ENCODE measurements at regions not wholly inside any gene's neighbourhood (a gene's known extent, or its start where the extent isn't known, plus 50 kb on each side); places are given as distances from the start of the nearest gene placed in this dataset.

- no peak overlapping the region for H3K4me2 ChIP-seq (ENCODE audit: insufficient read depth, low read length)
- intact Hi-C loops (cut with micrococcal nuclease) (no loop called here), in situ Hi-C loops (cut with MboI) (no loop called here)
- ChIA-PET POLR2A (interaction anchor here (1.3 kb wide), 1 partner anchor 11 kb away, joined by 3 read pairs; no protein-coding TSS in a partner anchor), CTCF (ENCODE audit: low intra/inter-chr PET ratio) (no interaction called here)
- no peaks in the 10 kb centered on the region for H4K20me1 ChIP-seq (replicated peaks; ENCODE audit: control insufficient read depth, insufficient read depth, low read length)
- H3K36me3 ChIP-seq (ENCODE audit: control insufficient read depth, insufficient read depth, low read length), result no peaks in the 10 kb centered on the region
- WGBS (ENCODE audit: insufficient coverage, low coverage, missing lambda C conversion rate), result 0% methylated on average over 4 of the region's 5 CpGs
- DNase-seq (ENCODE audit: extremely low read depth in 1 of 4, low spot score in 3 of 4) (no peak), FAIRE-seq (no peak), ATAC-seq (no peak)
- no peak overlapping the region for H3K9ac ChIP-seq (ENCODE audit: insufficient read depth in 1 of 2, low read depth in 2 of 2, low read length in 2 of 2)
- no peaks in the 10 kb centered on the region for H3K79me2 ChIP-seq (ENCODE audit: control insufficient read depth, insufficient read depth, low read length)
- TF ChIP-seq, protein P1, sequence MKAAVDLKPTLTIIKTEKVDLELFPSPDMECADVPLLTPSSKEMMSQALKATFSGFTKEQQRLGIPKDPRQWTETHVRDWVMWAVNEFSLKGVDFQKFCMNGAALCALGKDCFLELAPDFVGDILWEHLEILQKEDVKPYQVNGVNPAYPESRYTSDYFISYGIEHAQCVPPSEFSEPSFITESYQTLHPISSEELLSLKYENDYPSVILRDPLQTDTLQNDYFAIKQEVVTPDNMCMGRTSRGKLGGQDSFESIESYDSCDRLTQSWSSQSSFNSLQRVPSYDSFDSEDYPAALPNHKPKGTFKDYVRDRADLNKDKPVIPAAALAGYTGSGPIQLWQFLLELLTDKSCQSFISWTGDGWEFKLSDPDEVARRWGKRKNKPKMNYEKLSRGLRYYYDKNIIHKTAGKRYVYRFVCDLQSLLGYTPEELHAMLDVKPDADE (conservative IDR thresholded peaks at IDR 0.05; ENCODE audit: control insufficient read depth, low read depth, low read length), result no peak
- no peaks in the 10 kb centered on the region for H3K9me3 ChIP-seq (replicated peaks; ENCODE audit: control insufficient read depth, insufficient read depth, low read depth, low read length)
- no peak overlapping the region for H3K27ac ChIP-seq (ENCODE audit: extremely low read depth, low read depth, low read length)
- H3K4me1 ChIP-seq (replicated peaks in 1 of 2; ENCODE audit: control insufficient read depth in 2 of 2, insufficient read depth in 2 of 2, low read length in 2 of 2), result no peaks in the 10 kb centered on the region
- BruUV-seq (replicated peaks), result no TSS peak
- no peak overlapping the region for H2AFZ ChIP-seq (ENCODE audit: low read depth, low read length)
- no peaks in the 10 kb centered on the region for H3K9me1 ChIP-seq (ENCODE audit: control insufficient read depth, insufficient read depth, low read length)
- no peak overlapping the region for H3K4me3 ChIP-seq
- no peaks in the 10 kb centered on the region for H3K27me3 ChIP-seq (ENCODE audit: control insufficient read depth in 2 of 2, insufficient read depth in 2 of 2, low read length in 2 of 2)
Observed at GRCh38 chr10:29804025-29804852, 169.5 kb upstream of the SVIL start.

DNA sequence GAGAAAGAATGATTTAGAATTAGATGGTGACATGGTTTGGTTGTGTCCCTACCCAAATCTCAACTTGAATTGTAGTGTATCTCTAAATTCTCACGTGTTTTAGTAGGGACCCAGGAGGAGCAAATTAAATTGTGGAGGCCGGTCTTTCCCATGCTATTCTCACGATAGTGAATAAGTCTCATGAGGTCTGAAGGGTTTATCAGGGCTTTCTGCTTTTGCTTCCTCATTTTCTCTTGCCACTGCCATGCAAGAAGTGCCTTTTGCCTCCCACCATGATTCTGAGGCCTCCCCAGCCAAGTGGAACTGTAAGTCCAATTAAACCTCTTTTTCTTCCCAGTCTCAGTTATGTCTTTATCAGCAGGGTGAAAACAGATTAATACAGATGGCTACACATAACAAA is 167.4 kb upstream of the SVIL start:
- ChIA-PET POLR2A (no interaction called here), CTCF (ENCODE audit: low intra/inter-chr PET ratio) (no interaction called here)
- WGBS (ENCODE audit: insufficient coverage, low coverage, missing lambda C conversion rate), result 0% methylated on average over 3 of the region's 3 CpGs
- no peaks in the 10 kb centered on the region for H3K36me3 ChIP-seq (ENCODE audit: control insufficient read depth, insufficient read depth, low read length)
- ATAC-seq (no peak), FAIRE-seq (no peak), DNase-seq (ENCODE audit: extremely low read depth in 1 of 4, low spot score in 3 of 4) (no peak)
- H3K4me1 ChIP-seq (replicated peaks in 1 of 2; ENCODE audit: control insufficient read depth in 2 of 2, insufficient read depth in 2 of 2, low read length in 2 of 2), result no peaks in the 10 kb centered on the region
- no peaks in the 10 kb centered on the region for H3K9me3 ChIP-seq (replicated peaks; ENCODE audit: control insufficient read depth, insufficient read depth, low read depth, low read length)
- H3K27me3 ChIP-seq (ENCODE audit: control insufficient read depth in 2 of 2, insufficient read depth in 2 of 2, low read length in 2 of 2), result peaks cover 0 to 2% of the 10 kb centered on the region in 2 experiments; a peak in 1 of 5 replicates
- TF ChIP-seq ZNF830 (CRISPR knock-in tag; IDR thresholded peaks at IDR 0.05) (no peak), CBX1 (IDR thresholded peaks at IDR 0.05; ENCODE audit: low read depth) (no peak), NR1H2 (CRISPR knock-in tag; IDR thresholded peaks at IDR 0.05) (no peak), ZNF766 (CRISPR knock-in tag; conservative IDR thresholded peaks at IDR 0.05) (peak; percentile 74), ETV1 (tag; conservative IDR thresholded peaks at IDR 0.05; ENCODE audit: low read depth) (no peak)
- TF ChIP-seq, protein P2, sequence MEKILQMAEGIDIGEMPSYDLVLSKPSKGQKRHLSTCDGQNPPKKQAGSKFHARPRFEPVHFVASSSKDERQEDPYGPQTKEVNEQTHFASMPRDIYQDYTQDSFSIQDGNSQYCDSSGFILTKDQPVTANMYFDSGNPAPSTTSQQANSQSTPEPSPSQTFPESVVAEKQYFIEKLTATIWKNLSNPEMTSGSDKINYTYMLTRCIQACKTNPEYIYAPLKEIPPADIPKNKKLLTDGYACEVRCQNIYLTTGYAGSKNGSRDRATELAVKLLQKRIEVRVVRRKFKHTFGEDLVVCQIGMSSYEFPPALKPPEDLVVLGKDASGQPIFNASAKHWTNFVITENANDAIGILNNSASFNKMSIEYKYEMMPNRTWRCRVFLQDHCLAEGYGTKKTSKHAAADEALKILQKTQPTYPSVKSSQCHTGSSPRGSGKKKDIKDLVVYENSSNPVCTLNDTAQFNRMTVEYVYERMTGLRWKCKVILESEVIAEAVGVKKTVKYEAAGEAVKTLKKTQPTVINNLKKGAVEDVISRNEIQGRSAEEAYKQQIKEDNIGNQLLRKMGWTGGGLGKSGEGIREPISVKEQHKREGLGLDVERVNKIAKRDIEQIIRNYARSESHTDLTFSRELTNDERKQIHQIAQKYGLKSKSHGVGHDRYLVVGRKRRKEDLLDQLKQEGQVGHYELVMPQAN (IDR thresholded peaks at IDR 0.05; ENCODE audit: borderline replicate concordance), result no peak
- H3K9ac ChIP-seq (ENCODE audit: insufficient read depth in 1 of 2, low read depth in 2 of 2, low read length in 2 of 2), result no peak overlapping the region
- intact Hi-C loops (cut with micrococcal nuclease), result no loop called here
- BruUV-seq (replicated peaks), result no TSS peak
- H4K20me1 ChIP-seq (replicated peaks; ENCODE audit: control insufficient read depth, insufficient read depth, low read length), result no peaks in the 10 kb centered on the region
- H2AFZ ChIP-seq (ENCODE audit: low read depth, low read length), result no peak overlapping the region
- H3K4me2 ChIP-seq (ENCODE audit: insufficient read depth, low read length), result no peak overlapping the region
- no peaks in the 10 kb centered on the region for H3K9me1 ChIP-seq (ENCODE audit: control insufficient read depth, insufficient read depth, low read length)
- H3K79me2 ChIP-seq (ENCODE audit: control insufficient read depth, insufficient read depth, low read length), result no peaks in the 10 kb centered on the region
- no peak overlapping the region for H3K4me3 ChIP-seq
- no peak overlapping the region for H3K27ac ChIP-seq (ENCODE audit: extremely low read depth, low read depth, low read length)
- in situ Hi-C loops (cut with MboI), result no loop called here

Data from K562 (cell line).